HEK293T (cell line): ENCODE measurements at regions not wholly inside any gene's neighbourhood (a gene's known extent, or its start where the extent isn't known, plus 50 kb on each side); places are given as distances from the start of the nearest gene placed in this dataset.

Source experiments
- BHLHE40 ChIP-seq: fragments of 450-650 bp; IDR thresholded peaks from 2 replicates; pipeline ENCODE4 v1.6.1; 2016; ENCODE audit warnings: mild to moderate bottlenecking, moderate library complexity, borderline replicate concordance
- FOXA1 ChIP-seq: fragments of 450-650 bp; IDR thresholded peaks from 2 replicates; pipeline ENCODE4 v1.6.1; 2016; ENCODE audit warnings: mild to moderate bottlenecking
- FOXK2 ChIP-seq: fragments of 450-650 bp; IDR thresholded peaks from 2 replicates; pipeline ENCODE4 v1.6.1; 2016; ENCODE audit warnings: mild to moderate bottlenecking
- HDGF ChIP-seq: fragments of 450-650 bp; IDR thresholded peaks from 2 replicates; pipeline ENCODE4 v1.6.1; 2017; ENCODE audit warnings: antibody characterized with exemption, borderline replicate concordance
- L3MBTL2 ChIP-seq: fragments of 450-650 bp; conservative IDR thresholded peaks from 2 replicates; pipeline ENCODE4 v1.6.1; 2016; ENCODE audit warnings: mild to moderate bottlenecking
- LEF1 ChIP-seq: fragments of 450-650 bp; IDR thresholded peaks from 2 replicates; pipeline ENCODE4 v1.6.1; 2017; ENCODE audit warnings: mild to moderate bottlenecking, borderline replicate concordance
- ZNF384 ChIP-seq: fragments of 450-650 bp; IDR thresholded peaks from 2 replicates; pipeline ENCODE4 v1.6.1; 2016
- TF ChIP-seq, protein P1 (sequence below): fragments of 450-650 bp; IDR thresholded peaks from 2 replicates; pipeline ENCODE4 v1.6.1; 2016

DNA sequence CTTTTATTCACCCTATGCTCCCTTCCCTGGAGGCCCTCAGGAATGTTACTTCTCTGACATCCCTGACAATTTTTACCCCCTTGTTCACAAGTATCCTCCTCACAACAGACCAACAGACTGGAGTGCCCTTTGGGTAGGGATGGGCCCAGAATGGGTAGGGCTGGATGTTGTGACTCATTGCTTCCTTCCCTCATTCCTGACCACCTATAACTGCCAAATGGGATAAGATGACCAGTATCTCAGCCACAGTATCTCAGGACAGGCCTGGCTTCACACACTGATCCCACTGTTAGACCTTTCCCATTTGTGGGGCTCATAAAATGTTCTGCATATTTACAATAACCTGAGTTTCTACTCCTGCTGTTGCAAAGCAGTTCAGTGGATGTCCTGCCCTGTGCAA, 223.0 kb upstream of the LRFN2 start:
- TF ChIP-seq HDGF (no peak), ZNF384 (no peak), FOXK2 (no peak), BHLHE40 (no peak), L3MBTL2 (no peak), LEF1 (no peak), FOXA1 (no peak)
- TF ChIP-seq, protein P1, sequence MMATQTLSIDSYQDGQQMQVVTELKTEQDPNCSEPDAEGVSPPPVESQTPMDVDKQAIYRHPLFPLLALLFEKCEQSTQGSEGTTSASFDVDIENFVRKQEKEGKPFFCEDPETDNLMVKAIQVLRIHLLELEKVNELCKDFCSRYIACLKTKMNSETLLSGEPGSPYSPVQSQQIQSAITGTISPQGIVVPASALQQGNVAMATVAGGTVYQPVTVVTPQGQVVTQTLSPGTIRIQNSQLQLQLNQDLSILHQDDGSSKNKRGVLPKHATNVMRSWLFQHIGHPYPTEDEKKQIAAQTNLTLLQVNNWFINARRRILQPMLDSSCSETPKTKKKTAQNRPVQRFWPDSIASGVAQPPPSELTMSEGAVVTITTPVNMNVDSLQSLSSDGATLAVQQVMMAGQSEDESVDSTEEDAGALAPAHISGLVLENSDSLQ = no peak
